Heart left ventricle (tissue), 16 donors: ENCODE measurements at regions not wholly inside any gene's neighbourhood (a gene's known extent, or its start where the extent isn't known, plus 50 kb on each side); places are given as distances from the start of the nearest gene placed in this dataset.
A peak's percentile ranks its signal among the peaks of the same experiment; 100 is the strongest.

Source experiments
- ATAC-seq, 4 donors: fragments of 200-7000 bp; cut with Tn5 transposase; one replicate each; pipeline ENCODE4 v1.9.1; 2020 to 2022; ENCODE audit warnings: moderate library complexity in 4 of 4, mild to moderate bottlenecking in 3 of 4, moderate number of reproducible peaks in 1 of 4
- DNase-seq, 5 donors: peaks; one replicate each; pipeline ENCODE4 v3.0.0-alpha.2; 2020
- H3K27ac ChIP-seq, 12 donors: fragments of 200-600 bp; sonication (generic) in 4 of 12; one replicate each; pipeline versions ENCODE4 v1.5.0 to v1.8.0; 2016 to 2022; ENCODE audit warnings: mild to moderate bottlenecking in 2 of 12
- H3K27me3 ChIP-seq, 9 donors: fragments of 200-600 bp; sonication (generic) in 2 of 9; one replicate each; pipeline versions ENCODE4 v1.5.1 to v1.8.0; 2016 to 2022; ENCODE audit warnings: mild to moderate bottlenecking in 3 of 9
- H3K36me3 ChIP-seq, 9 donors: fragments of 200-600 bp; sonication (generic) in 2 of 9; one replicate each; pipeline versions ENCODE4 v1.5.0 to v1.8.0; 2018 to 2022; ENCODE audit warnings: mild to moderate bottlenecking in 2 of 9
- H3K4me1 ChIP-seq, 12 donors: fragments of 200-600 bp; sonication (generic) in 4 of 12; one replicate each; pipeline versions ENCODE4 v1.5.0 to v1.8.0; 2016 to 2022; ENCODE audit warnings: mild to moderate bottlenecking in 3 of 12
- H3K4me3 ChIP-seq, 12 donors: fragments of 200-600 bp; sonication (generic) in 4 of 12; one replicate each; pipeline versions ENCODE4 v1.5.0 to v1.8.0; 2017 to 2022; ENCODE audit warnings: mild to moderate bottlenecking in 9 of 12, moderate library complexity in 4 of 12
- H3K9me3 ChIP-seq, 12 donors: fragments of 200-600 bp; sonication (generic) in 4 of 12; one replicate each; pipeline versions ENCODE4 v1.5.0 to v1.8.0; 2016 to 2022; ENCODE audit warnings: mild to moderate bottlenecking in 1 of 12
- POLR2A ChIP-seq, 2 donors: fragments of 450-650 bp; IDR thresholded peaks; one replicate each; pipeline ENCODE4 v1.6.1; 2017; ENCODE audit warnings: antibody characterized with exemption in 2 of 2, mild to moderate bottlenecking in 2 of 2, moderate library complexity in 2 of 2
- WGBS, 4 donors: extraction: QIAGEN DNeasy Blood & Tissue Kit in 2 of 4; methylation state at CpG; one replicate each; pipeline versions ENCODE4 v1.1.5 to v1.1.7; 2013 to 2018; 5-methylcytosine and 5-hydroxymethylcytosine counted together
- intact Hi-C, 10 donors: fragments of 100-400 bp; cut with DNase I; formaldehyde crosslinking; loops; one replicate each; pipeline versions ENCODE4 v1.11.1 to v1.14.2; 2022
- TF ChIP-seq, protein P1 (sequence below), 12 donors: fragments of 200-600 bp; sonication (generic) in 4 of 12; IDR thresholded peaks; one replicate each; pipeline versions ENCODE4 v1.5.0 to v1.8.0; 2018 to 2022; ENCODE audit warnings: antibody characterized with exemption in 12 of 12, mild to moderate bottlenecking in 5 of 12
- donor health status: ischemic (EF 13 %, LVEDD 7.1; RV severe dilation, severe dysfunction).
- donor health status: healthy with polysubstance abuse.
- donor health status: DM: no; HTN: yes; CAD: no.
- donor health status: DM: no; HTN: no; CAD: no.
- donor health status: ischemic (EF 25% LVEDD 6.9; RV normal size, moderate dysfunction).
- donor health status: ischemic (EF 25% LVEDD 5.7; RV mildly dilated, moderate dysfunction).
- donor health status: healthy.
- donor health status: DM: yes; HTN: yes; CAD: no.
- donor health status: ischemic (EF 35%, LVEDD 5.7; RV mildly dilated, moderate dysfunction).
- donor health status: nonischemic (EF 11% LVEDD 7.7; RV severe dilation, severe dysfunction).
- donor health status: DM: yes; HTN: yes; CAD: no.
- donor health status: PGD.
- donor health status: ischemic (EF 29% LVEDD 5.4; RV normal size, mild dysfunction).
- donor health status: nonischemic (EF 23%, LVEDD 6.1; RV moderate dilation, normal function).

DNA sequence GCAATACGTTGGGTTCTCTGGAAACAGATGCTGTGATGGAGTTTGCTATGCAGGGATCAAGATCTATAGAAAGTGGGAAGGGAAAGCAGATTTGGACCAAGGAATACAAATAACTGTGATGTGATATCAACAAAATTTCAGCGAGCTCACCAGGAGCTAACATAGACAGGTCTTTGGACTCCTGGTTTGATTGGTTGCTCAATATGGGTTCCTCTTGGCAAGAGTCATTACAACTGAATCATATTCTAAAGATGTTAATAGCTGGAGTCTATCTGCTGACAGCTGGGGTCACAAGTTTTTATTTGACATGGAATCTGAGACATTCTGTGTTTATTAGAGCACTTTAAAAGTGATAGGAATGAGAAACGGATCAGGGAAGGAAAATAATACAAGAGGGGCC lies 637.6 kb upstream of the GNPDA2 start:
- TF ChIP-seq, protein P1, sequence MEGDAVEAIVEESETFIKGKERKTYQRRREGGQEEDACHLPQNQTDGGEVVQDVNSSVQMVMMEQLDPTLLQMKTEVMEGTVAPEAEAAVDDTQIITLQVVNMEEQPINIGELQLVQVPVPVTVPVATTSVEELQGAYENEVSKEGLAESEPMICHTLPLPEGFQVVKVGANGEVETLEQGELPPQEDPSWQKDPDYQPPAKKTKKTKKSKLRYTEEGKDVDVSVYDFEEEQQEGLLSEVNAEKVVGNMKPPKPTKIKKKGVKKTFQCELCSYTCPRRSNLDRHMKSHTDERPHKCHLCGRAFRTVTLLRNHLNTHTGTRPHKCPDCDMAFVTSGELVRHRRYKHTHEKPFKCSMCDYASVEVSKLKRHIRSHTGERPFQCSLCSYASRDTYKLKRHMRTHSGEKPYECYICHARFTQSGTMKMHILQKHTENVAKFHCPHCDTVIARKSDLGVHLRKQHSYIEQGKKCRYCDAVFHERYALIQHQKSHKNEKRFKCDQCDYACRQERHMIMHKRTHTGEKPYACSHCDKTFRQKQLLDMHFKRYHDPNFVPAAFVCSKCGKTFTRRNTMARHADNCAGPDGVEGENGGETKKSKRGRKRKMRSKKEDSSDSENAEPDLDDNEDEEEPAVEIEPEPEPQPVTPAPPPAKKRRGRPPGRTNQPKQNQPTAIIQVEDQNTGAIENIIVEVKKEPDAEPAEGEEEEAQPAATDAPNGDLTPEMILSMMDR (IDR thresholded peaks at IDR 0.05) = no peak
- no peak for TF ChIP-seq POLR2A (IDR thresholded peaks at IDR 0.05)
- peak in 2 of 4 donors; percentile 67 to 80 for ATAC-seq
- WGBS, 4 donors = 55 to 62% (median 58%) methylated on average over 3 of the region's 3 CpGs

DNA sequence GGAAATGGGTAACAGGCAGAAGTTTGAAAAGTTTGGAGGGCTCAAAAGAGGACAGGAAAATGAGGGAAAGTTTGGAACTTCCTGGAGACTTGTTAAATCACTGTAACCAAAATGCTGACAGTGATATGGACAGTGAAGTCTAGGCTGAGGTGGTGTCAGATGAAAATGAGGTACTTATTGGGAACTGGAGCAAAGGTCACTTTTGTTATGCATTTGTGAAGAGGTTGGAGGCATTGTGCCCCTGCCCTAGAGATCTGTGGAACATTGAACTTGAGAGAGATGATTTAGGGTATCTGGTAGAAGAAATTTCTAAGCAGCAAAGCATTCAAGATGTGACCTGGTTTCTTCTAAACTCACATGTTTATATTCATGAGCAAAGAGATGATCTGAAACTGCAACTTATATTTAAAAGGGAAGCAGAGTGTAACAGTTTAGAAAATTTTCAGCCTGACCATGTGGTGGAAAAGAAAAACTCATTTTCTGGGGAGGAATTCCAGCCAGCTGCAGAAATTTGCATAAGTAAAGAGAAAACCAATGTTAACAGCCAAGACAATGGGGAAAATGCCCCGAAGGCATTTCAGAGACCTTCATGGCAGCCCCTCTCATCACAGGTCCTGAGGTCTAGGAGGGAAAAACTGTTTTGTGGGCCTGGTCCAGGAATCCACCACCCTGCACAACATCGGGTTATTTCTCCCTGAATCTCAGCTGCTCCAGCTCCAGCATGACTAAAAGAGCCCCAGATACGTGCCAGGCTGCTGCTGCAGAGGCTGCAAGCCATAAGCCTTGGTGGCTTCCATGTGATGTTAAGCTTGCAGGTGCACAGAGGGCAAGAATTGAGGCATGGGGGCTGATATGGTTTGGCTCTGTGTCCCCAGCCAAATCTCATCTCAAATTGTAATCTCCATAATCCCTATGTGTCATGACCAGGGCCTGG lies 632.5 kb upstream of the GNPDA2 start:
- 76 to 91% (median 84%) methylated on average over 3 of the region's 3 CpGs for WGBS, 4 donors
- ATAC-seq = no peak
- intact Hi-C loops = no loop called here

More for the DNA sequence above, 637.6 kb upstream of the GNPDA2 start:
- H3K36me3 ChIP-seq = no peaks in the 10 kb centered on the region
- H3K27ac ChIP-seq = no peak overlapping the region
- DNase-seq = no peak
- H3K4me3 ChIP-seq = no peak overlapping the region
- H3K27me3 ChIP-seq = no peaks in the 10 kb centered on the region
- intact Hi-C loops = no loop called here
- H3K4me1 ChIP-seq = no peaks in the 10 kb centered on the region
- H3K9me3 ChIP-seq = peaks cover 0 to 9% (median 0%) of the 10 kb centered on the region in 12 donors

DNA sequence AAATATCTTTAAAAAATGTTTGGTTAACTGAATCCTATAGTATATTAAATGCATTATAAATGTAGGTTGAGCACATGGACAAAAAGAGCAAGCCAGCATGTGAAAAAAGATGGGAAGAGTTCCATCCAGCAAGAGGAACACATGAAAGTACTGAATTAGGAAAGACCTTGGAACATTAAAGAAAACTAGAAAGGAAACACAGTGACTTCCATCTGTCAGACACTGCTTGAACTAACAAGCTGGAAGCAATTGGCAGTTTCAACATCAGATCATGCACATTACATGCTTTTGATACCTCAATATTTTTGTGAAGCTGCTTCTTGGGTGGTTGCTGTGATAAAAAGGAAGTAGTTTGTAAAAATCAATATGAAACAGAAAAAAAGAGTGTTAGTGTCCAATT lies 626.8 kb upstream of the GNPDA2 start:
- Histone ChIP-seq H3K4me1 (peaks cover 0 to 3% (median 0%) of the 10 kb centered on the region in 12 donors), H3K27ac (no peak overlapping the region), H3K36me3 (no peaks in the 10 kb centered on the region), H3K9me3 (no peaks in the 10 kb centered on the region), H3K27me3 (no peaks in the 10 kb centered on the region), H3K4me3 (no peak overlapping the region)
- ATAC-seq (no peak), DNase-seq (no peak)
- TF ChIP-seq, protein P1 (IDR thresholded peaks at IDR 0.05) = no peak
- TF ChIP-seq POLR2A (IDR thresholded peaks at IDR 0.05) = no peak
- intact Hi-C loops = no loop called here

More for the DNA sequence above, 632.5 kb upstream of the GNPDA2 start:
- H3K4me3 ChIP-seq = no peak overlapping the region
- TF ChIP-seq POLR2A (IDR thresholded peaks at IDR 0.05) = no peak
- TF ChIP-seq, protein P1 (IDR thresholded peaks at IDR 0.05) = no peak
- no peak overlapping the region for H3K27ac ChIP-seq
- H3K9me3 ChIP-seq = peaks cover 0 to 9% (median 0%) of the 10 kb centered on the region in 12 donors
- no peaks in the 10 kb centered on the region for H3K36me3 ChIP-seq
- no peaks in the 10 kb centered on the region for H3K27me3 ChIP-seq
- no peaks in the 10 kb centered on the region for H3K4me1 ChIP-seq
- DNase-seq = peak in 1 of 5 donors; percentile 35

DNA sequence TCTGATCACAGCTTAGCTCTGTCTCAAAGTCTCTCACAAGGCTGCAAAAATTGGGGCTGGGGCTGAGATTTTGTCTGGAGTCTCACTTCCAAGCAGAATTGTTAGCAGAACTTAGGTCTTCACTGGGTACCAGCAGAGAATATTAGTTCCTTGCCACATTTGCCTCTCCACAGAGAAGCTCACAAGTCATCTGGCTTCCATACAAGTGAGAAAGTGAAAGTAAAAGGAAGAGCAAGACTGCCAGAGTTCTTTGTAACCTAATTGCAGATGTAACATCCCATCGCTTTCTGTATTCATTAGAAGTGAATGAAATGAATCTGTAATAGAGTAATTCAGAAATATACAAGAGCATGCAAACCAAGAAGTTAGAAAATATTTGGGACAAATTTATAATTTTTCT lies 624.1 kb upstream of the GNPDA2 start:
- TF ChIP-seq, protein P1 (IDR thresholded peaks at IDR 0.05) = no peak
- no peak for TF ChIP-seq POLR2A (IDR thresholded peaks at IDR 0.05)
- intact Hi-C loops = no loop called here
- Histone ChIP-seq H3K4me3 (peak overlapping the region in 10 of 12 donors; percentile 5 to 51 (median 26)), H3K27ac (peak overlapping the region in 1 of 12 donors; percentile 37), H3K36me3 (no peaks in the 10 kb centered on the region), H3K9me3 (no peaks in the 10 kb centered on the region), H3K4me1 (peaks cover 0 to 3% (median 0%) of the 10 kb centered on the region in 12 donors), H3K27me3 (no peaks in the 10 kb centered on the region)
- ATAC-seq (peak in 3 of 4 donors; percentile 39 to 71 (median 54)), DNase-seq (no peak)
- WGBS, 4 donors = 18 to 34% (median 24%) methylated on average over 1 of the region's 1 CpG
